ENCODE measurements at regions not wholly inside any gene's neighbourhood (a gene's known extent, or its start where the extent isn't known, plus 50 kb on each side); places are given as distances from the start of the nearest gene placed in this dataset.

DNA sequence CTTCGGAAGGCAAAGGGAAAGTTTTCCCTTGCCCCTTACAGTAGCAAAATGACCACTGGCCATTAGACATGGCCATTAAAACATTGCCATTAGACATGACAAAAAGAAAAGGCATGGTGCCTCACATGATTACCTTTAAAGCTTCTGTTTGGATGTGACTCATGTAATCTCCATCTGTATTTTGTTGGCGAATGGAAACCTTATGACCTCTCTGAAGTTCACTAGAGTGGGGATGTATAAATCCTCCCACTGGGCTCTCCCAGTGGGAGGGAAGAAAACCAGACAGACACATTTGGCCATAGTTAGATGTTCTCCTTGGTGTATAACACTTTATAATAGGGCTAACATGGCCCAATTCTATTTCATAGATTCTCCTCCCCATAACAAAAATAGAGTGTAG, 152.6 kb downstream of the MAGEB17 start:
- TF ChIP-seq POLR2A (IDR thresholded peaks at IDR 0.05) = no peak
- TF ChIP-seq, protein P1, sequence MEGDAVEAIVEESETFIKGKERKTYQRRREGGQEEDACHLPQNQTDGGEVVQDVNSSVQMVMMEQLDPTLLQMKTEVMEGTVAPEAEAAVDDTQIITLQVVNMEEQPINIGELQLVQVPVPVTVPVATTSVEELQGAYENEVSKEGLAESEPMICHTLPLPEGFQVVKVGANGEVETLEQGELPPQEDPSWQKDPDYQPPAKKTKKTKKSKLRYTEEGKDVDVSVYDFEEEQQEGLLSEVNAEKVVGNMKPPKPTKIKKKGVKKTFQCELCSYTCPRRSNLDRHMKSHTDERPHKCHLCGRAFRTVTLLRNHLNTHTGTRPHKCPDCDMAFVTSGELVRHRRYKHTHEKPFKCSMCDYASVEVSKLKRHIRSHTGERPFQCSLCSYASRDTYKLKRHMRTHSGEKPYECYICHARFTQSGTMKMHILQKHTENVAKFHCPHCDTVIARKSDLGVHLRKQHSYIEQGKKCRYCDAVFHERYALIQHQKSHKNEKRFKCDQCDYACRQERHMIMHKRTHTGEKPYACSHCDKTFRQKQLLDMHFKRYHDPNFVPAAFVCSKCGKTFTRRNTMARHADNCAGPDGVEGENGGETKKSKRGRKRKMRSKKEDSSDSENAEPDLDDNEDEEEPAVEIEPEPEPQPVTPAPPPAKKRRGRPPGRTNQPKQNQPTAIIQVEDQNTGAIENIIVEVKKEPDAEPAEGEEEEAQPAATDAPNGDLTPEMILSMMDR (IDR thresholded peaks at IDR 0.05 in 8 of 11, conservative IDR thresholded peaks at IDR 0.05 in 3 of 11) = no peak
- no peak for TF ChIP-seq POLR2AphosphoS5 (IDR thresholded peaks at IDR 0.05)
